Thoracic aorta (tissue), 2 donors: ENCODE measurements at regions not wholly inside any gene's neighbourhood (a gene's known extent, or its start where the extent isn't known, plus 50 kb on each side); places are given as distances from the start of the nearest gene placed in this dataset.

Experiments
- ATAC-seq: fragments of 150-250 bp; one replicate; pipeline ENCODE4 v1.8.0; 2017; ENCODE audit warnings: low read depth; ENCODE audit not compliant: insufficient number of reproducible peaks, low FRiP score
- DNase-seq: peaks from one replicate; pipeline ENCODE4 v3.0.0-alpha.2; 2020; ENCODE audit warnings: low spot score
- H3K27ac ChIP-seq, 2 donors: fragments of 200-600 bp; sonication (generic); 1 replicate in 1 of 2; 2 replicates in 1 of 2; pipeline ENCODE4 v1.5.1; 2016; ENCODE audit warnings: mild to moderate bottlenecking in 2 of 2, moderate library complexity in 2 of 2
- H3K27me3 ChIP-seq: fragments of 200-600 bp; sonication (generic); replicated peaks from 2 replicates; pipeline ENCODE4 v1.6.0; 2016; ENCODE audit warnings: mild to moderate bottlenecking; ENCODE audit not compliant: insufficient read depth
- H3K36me3 ChIP-seq: fragments of 200-600 bp; sonication (generic); one replicate; pipeline ENCODE4 v1.5.1; 2016
- H3K4me1 ChIP-seq, 2 donors: fragments of 200-600 bp; sonication (generic); 1 replicate in 1 of 2; 2 replicates in 1 of 2; pipeline versions ENCODE4 v1.5.1 to v1.6.0; 2016; ENCODE audit warnings: low read depth in 2 of 2, mild to moderate bottlenecking in 1 of 2; ENCODE audit not compliant: control insufficient read depth in 1 of 2
- H3K4me3 ChIP-seq: fragments of 200-600 bp; sonication (generic); 2 replicates; pipeline ENCODE4 v1.5.1; 2016; ENCODE audit warnings: mild to moderate bottlenecking
- H3K9me3 ChIP-seq: fragments of 200-600 bp; sonication (generic); 2 replicates; pipeline ENCODE4 v1.5.1; 2016
- CTCF ChIP-seq: fragments of 200-600 bp; sonication (generic); IDR thresholded peaks from one replicate; pipeline ENCODE4 v1.5.1; 2019; ENCODE audit warnings: antibody characterized with exemption

- no peaks in the 10 kb centered on the region for H3K9me3 ChIP-seq
- no peak overlapping the region for H3K27ac ChIP-seq
- no peak for DNase-seq
- ATAC-seq = no peak
- no peak for TF ChIP-seq CTCF
- H3K36me3 ChIP-seq = no peaks in the 10 kb centered on the region
- H3K4me1 ChIP-seq = no peaks in the 10 kb centered on the region
- H3K27me3 ChIP-seq = no peaks in the 10 kb centered on the region
- no peak overlapping the region for H3K4me3 ChIP-seq
Measured at GRCh38 chr6:163930012-163930411, 515.5 kb downstream of the QKI start.

GRCh38 chr6:163929538-163929937, 515.0 kb downstream of the QKI start:
- Histone ChIP-seq H3K4me3 (no peak overlapping the region), H3K36me3 (no peaks in the 10 kb centered on the region), H3K9me3 (no peaks in the 10 kb centered on the region), H3K27me3 (no peaks in the 10 kb centered on the region), H3K27ac (no peak overlapping the region), H3K4me1 (no peaks in the 10 kb centered on the region)
- no peak for TF ChIP-seq CTCF
- ATAC-seq (no peak), DNase-seq (no peak)

- no peaks in the 10 kb centered on the region for H3K36me3 ChIP-seq
- H3K4me1 ChIP-seq = no peaks in the 10 kb centered on the region
- no peak overlapping the region for H3K27ac ChIP-seq
- TF ChIP-seq CTCF = no peak
- ATAC-seq (no peak), DNase-seq (no peak)
- no peak overlapping the region for H3K4me3 ChIP-seq
- H3K27me3 ChIP-seq = no peaks in the 10 kb centered on the region
- no peaks in the 10 kb centered on the region for H3K9me3 ChIP-seq
Measured at GRCh38 chr6:163926642-163927041, 512.1 kb downstream of the QKI start.

GRCh38 chr6:163925839-163926238, 511.3 kb downstream of the QKI start:
- Histone ChIP-seq H3K4me3 (no peak overlapping the region), H3K4me1 (no peaks in the 10 kb centered on the region)

GRCh38 chr6:163923658-163924411, 509.3 kb downstream of the QKI start:
- no peak overlapping the region for H3K4me3 ChIP-seq
- no peaks in the 10 kb centered on the region for H3K27me3 ChIP-seq
- no peaks in the 10 kb centered on the region for H3K4me1 ChIP-seq
- ATAC-seq (no peak), DNase-seq (no peak)
- no peaks in the 10 kb centered on the region for H3K36me3 ChIP-seq
- no peak overlapping the region for H3K27ac ChIP-seq
- no peaks in the 10 kb centered on the region for H3K9me3 ChIP-seq
- no peak for TF ChIP-seq CTCF

More at GRCh38 chr6:163925839-163926238, 511.3 kb downstream of the QKI start:
- TF ChIP-seq CTCF = no peak
- no peak for DNase-seq
- Histone ChIP-seq H3K27ac (no peak overlapping the region), H3K27me3 (no peaks in the 10 kb centered on the region), H3K9me3 (no peaks in the 10 kb centered on the region), H3K36me3 (no peaks in the 10 kb centered on the region)
- no peak for ATAC-seq
